GM23338 (cell line): ENCODE measurements at regions not wholly inside any gene's neighbourhood (a gene's known extent, or its start where the extent isn't known, plus 50 kb on each side); places are given as distances from the start of the nearest gene placed in this dataset.

Experiments
- ATAC-seq: fragments of 200-7000 bp; cut with Tn5 transposase; 3 replicates; pipeline ENCODE4 v1.9.1; 2020
- DNase-seq: peaks from one replicate; pipeline ENCODE4 v3.0.0-alpha.2; 2015; ENCODE audit warnings: low spot score
- H2AFZ ChIP-seq: fragments of 200-600 bp; sonication (generic); 2 replicates; pipeline ENCODE4 v1.8.0; 2016; ENCODE audit warnings: antibody characterized with exemption, mild to moderate bottlenecking, moderate library complexity
- H3F3A ChIP-seq: fragments of 200-600 bp; sonication (generic); replicated peaks from 2 replicates; pipeline ENCODE4 v1.8.0; 2017; ENCODE audit warnings: antibody characterized with exemption, mixed run types, low read depth
- H3K27ac ChIP-seq: fragments of 200-600 bp; sonication (generic); 2 replicates; pipeline ENCODE4 v1.6.1; 2016; ENCODE audit warnings: low read depth
- H3K27me3 ChIP-seq: fragments of 200-600 bp; sonication (generic); 2 replicates; pipeline ENCODE4 v1.8.0; 2016; ENCODE audit warnings: mild to moderate bottlenecking, mixed run types, moderate library complexity; ENCODE audit not compliant: insufficient read depth
- H3K36me3 ChIP-seq: fragments of 200-600 bp; sonication (generic); 2 replicates; pipeline ENCODE4 v1.8.0; 2016; ENCODE audit warnings: mild to moderate bottlenecking; ENCODE audit not compliant: insufficient read depth
- H3K4me1 ChIP-seq: fragments of 200-600 bp; sonication (generic); 2 replicates; pipeline ENCODE4 v1.8.0; 2016; ENCODE audit warnings: mild to moderate bottlenecking, moderate library complexity; ENCODE audit not compliant: insufficient read depth
- H3K4me2 ChIP-seq: fragments of 200-600 bp; sonication (generic); 2 replicates; pipeline ENCODE4 v1.7.1; 2017; ENCODE audit warnings: mixed run types
- H3K4me3 ChIP-seq: fragments of 200-600 bp; sonication (generic); 2 replicates; pipeline ENCODE4 v1.6.1; 2016; ENCODE audit warnings: mixed run types
- H3K79me2 ChIP-seq: fragments of 200-600 bp; sonication (generic); replicated peaks from 2 replicates; pipeline ENCODE4 v1.8.0; 2017; ENCODE audit warnings: mild to moderate bottlenecking; ENCODE audit not compliant: insufficient read depth
- H3K9me2 ChIP-seq: fragments of 200-600 bp; sonication (generic); 2 replicates; pipeline ENCODE4 v1.8.0; 2017; ENCODE audit not compliant: insufficient read depth
- H4K20me1 ChIP-seq: fragments of 200-600 bp; sonication (generic); replicated peaks from 2 replicates; pipeline ENCODE4 v1.8.0; 2017; ENCODE audit warnings: mild to moderate bottlenecking; ENCODE audit not compliant: insufficient read depth
- H3K27ac Mint-ChIP-seq: 2 replicates; pipeline ENCODE4 v1.8.0; 2020; ENCODE audit warnings: inconsistent platforms, mild to moderate bottlenecking, moderate library complexity, mixed read lengths
- H3K27me3 Mint-ChIP-seq: 3 replicates; pipeline ENCODE4 v1.8.0; 2022; ENCODE audit warnings: low read depth, mild to moderate bottlenecking, moderate library complexity, mixed read lengths, inconsistent platforms; ENCODE audit not compliant: insufficient read depth, poor library complexity
- H3K36me3 Mint-ChIP-seq: 3 replicates; pipeline ENCODE4 v1.8.0; 2021; ENCODE audit warnings: low read depth, mild to moderate bottlenecking, inconsistent platforms, moderate library complexity, mixed read lengths
- H3K4me1 Mint-ChIP-seq: 3 replicates; pipeline ENCODE4 v1.8.0; 2020; ENCODE audit warnings: mild to moderate bottlenecking, inconsistent platforms, mixed read lengths
- H3K4me3 Mint-ChIP-seq: 3 replicates; pipeline ENCODE4 v1.8.0; 2021; ENCODE audit warnings: moderate library complexity, mild to moderate bottlenecking, inconsistent platforms, mixed read lengths
- H3K9me3 Mint-ChIP-seq: 3 replicates; pipeline ENCODE4 v1.8.0; 2020; ENCODE audit warnings: moderate library complexity, mild to moderate bottlenecking, inconsistent platforms, mixed read lengths
- CREB1 ChIP-seq: fragments of 250-450 bp; sonication (Bioruptor Pico); IDR thresholded peaks from 2 replicates; pipeline ENCODE4 v1.5.0; 2020; ENCODE audit warnings: low read depth, mild to moderate bottlenecking, moderate library complexity
- EZH2 ChIP-seq: fragments of 200-600 bp; sonication (generic); IDR thresholded peaks from one replicate; pipeline ENCODE4 v1.8.0; 2017; ENCODE audit warnings: antibody characterized with exemption, mild to moderate bottlenecking, low read depth; ENCODE audit not compliant: unreplicated experiment
- EZH2phosphoT487 ChIP-seq: fragments of 200-600 bp; sonication (generic); IDR thresholded peaks from one replicate; pipeline ENCODE4 v1.8.1; 2018; ENCODE audit warnings: antibody characterized with exemption; ENCODE audit not compliant: unreplicated experiment
- JUNB ChIP-seq: IDR thresholded peaks from one replicate; pipeline ENCODE4 v1.6.1; 2016; ENCODE audit warnings: antibody characterized with exemption; ENCODE audit not compliant: unreplicated experiment
- NANOG ChIP-seq: IDR thresholded peaks from 2 replicates; pipeline ENCODE4 v1.6.1; 2016; ENCODE audit warnings: antibody characterized with exemption, borderline replicate concordance
- POLR2AphosphoS5 ChIP-seq: IDR thresholded peaks from 2 replicates; pipeline ENCODE4 v1.6.1; 2016; ENCODE audit warnings: antibody characterized with exemption, low read depth
- STAT1 ChIP-seq: IDR thresholded peaks from one replicate; pipeline ENCODE4 v1.6.1; 2016; ENCODE audit warnings: antibody characterized with exemption; ENCODE audit not compliant: unreplicated experiment
- ZNF114 ChIP-seq: fragments of 250-450 bp; sonication (Bioruptor Pico); IDR thresholded peaks from 2 replicates; pipeline ENCODE4 v1.5.0; 2020; ENCODE audit warnings: mild to moderate bottlenecking, moderate library complexity
- ZNF331 ChIP-seq: fragments of 250-450 bp; sonication (Bioruptor Pico); IDR thresholded peaks from 2 replicates; pipeline ENCODE4 v1.5.0; 2020; ENCODE audit warnings: low read depth, mild to moderate bottlenecking, moderate library complexity
- TF ChIP-seq, protein P1 (sequence below), 2 experiments: fragments of 200-600 bp in 1 of 2; sonication (generic) in 1 of 2; conservative IDR thresholded peaks; 2 replicates each; pipeline versions ENCODE4 v1.5.1 to v1.6.1; 2016 to 2017; ENCODE audit warnings: antibody characterized with exemption in 2 of 2, low read depth in 2 of 2, mild to moderate bottlenecking in 2 of 2, moderate library complexity in 1 of 2
- TF ChIP-seq, protein P2 (sequence below): IDR thresholded peaks from 2 replicates; pipeline ENCODE4 v1.6.1; 2016; ENCODE audit warnings: antibody characterized with exemption
- TF ChIP-seq, protein P3 (sequence below): IDR thresholded peaks from one replicate; pipeline ENCODE4 v1.6.1; 2018; ENCODE audit warnings: antibody characterized with exemption; ENCODE audit not compliant: unreplicated experiment
- TF ChIP-seq, protein P4 (sequence below): fragments of 250-450 bp; sonication (Bioruptor Pico); IDR thresholded peaks from 2 replicates; pipeline ENCODE4 v1.5.0; 2020; ENCODE audit warnings: mild to moderate bottlenecking, moderate library complexity

DNA sequence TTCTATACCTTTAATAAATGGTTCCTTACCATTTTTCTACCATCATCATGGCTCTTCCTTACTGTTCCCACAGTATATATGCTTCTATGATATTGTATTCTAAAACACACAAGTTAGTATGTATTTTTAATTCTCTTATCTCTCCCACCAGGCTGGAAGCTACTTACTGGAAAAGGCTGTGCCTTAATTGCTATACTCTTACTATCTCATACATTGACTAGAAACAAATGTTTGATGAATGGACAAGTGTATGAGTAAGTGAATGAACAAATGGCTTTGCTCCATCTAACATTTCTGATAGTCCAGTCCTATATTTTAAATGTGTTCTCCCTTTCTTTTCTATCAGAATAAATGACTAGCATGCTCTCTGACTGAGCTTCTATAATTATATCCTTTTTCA lies 320.8 kb upstream of the RASGEF1B start:
- H3K4me1 ChIP-seq, result no peaks in the 10 kb centered on the region
- TF ChIP-seq, protein P1, sequence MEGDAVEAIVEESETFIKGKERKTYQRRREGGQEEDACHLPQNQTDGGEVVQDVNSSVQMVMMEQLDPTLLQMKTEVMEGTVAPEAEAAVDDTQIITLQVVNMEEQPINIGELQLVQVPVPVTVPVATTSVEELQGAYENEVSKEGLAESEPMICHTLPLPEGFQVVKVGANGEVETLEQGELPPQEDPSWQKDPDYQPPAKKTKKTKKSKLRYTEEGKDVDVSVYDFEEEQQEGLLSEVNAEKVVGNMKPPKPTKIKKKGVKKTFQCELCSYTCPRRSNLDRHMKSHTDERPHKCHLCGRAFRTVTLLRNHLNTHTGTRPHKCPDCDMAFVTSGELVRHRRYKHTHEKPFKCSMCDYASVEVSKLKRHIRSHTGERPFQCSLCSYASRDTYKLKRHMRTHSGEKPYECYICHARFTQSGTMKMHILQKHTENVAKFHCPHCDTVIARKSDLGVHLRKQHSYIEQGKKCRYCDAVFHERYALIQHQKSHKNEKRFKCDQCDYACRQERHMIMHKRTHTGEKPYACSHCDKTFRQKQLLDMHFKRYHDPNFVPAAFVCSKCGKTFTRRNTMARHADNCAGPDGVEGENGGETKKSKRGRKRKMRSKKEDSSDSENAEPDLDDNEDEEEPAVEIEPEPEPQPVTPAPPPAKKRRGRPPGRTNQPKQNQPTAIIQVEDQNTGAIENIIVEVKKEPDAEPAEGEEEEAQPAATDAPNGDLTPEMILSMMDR (conservative IDR thresholded peaks at IDR 0.05; ENCODE audit: low read depth in 2 of 2), result no peak
- TF ChIP-seq NANOG (no peak), CREB1 (CRISPR knock-in tag) (no peak), ZNF331 (CRISPR knock-in tag) (no peak), ZNF114 (no peak), STAT1 (no peak), POLR2AphosphoS5 (no peak), EZH2 (no peak), EZH2phosphoT487 (no peak), JUNB (no peak)
- TF ChIP-seq, protein P2, sequence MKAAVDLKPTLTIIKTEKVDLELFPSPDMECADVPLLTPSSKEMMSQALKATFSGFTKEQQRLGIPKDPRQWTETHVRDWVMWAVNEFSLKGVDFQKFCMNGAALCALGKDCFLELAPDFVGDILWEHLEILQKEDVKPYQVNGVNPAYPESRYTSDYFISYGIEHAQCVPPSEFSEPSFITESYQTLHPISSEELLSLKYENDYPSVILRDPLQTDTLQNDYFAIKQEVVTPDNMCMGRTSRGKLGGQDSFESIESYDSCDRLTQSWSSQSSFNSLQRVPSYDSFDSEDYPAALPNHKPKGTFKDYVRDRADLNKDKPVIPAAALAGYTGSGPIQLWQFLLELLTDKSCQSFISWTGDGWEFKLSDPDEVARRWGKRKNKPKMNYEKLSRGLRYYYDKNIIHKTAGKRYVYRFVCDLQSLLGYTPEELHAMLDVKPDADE, result no peak
- TF ChIP-seq, protein P3, sequence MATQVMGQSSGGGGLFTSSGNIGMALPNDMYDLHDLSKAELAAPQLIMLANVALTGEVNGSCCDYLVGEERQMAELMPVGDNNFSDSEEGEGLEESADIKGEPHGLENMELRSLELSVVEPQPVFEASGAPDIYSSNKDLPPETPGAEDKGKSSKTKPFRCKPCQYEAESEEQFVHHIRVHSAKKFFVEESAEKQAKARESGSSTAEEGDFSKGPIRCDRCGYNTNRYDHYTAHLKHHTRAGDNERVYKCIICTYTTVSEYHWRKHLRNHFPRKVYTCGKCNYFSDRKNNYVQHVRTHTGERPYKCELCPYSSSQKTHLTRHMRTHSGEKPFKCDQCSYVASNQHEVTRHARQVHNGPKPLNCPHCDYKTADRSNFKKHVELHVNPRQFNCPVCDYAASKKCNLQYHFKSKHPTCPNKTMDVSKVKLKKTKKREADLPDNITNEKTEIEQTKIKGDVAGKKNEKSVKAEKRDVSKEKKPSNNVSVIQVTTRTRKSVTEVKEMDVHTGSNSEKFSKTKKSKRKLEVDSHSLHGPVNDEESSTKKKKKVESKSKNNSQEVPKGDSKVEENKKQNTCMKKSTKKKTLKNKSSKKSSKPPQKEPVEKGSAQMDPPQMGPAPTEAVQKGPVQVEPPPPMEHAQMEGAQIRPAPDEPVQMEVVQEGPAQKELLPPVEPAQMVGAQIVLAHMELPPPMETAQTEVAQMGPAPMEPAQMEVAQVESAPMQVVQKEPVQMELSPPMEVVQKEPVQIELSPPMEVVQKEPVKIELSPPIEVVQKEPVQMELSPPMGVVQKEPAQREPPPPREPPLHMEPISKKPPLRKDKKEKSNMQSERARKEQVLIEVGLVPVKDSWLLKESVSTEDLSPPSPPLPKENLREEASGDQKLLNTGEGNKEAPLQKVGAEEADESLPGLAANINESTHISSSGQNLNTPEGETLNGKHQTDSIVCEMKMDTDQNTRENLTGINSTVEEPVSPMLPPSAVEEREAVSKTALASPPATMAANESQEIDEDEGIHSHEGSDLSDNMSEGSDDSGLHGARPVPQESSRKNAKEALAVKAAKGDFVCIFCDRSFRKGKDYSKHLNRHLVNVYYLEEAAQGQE, result no peak
- TF ChIP-seq, protein P4, sequence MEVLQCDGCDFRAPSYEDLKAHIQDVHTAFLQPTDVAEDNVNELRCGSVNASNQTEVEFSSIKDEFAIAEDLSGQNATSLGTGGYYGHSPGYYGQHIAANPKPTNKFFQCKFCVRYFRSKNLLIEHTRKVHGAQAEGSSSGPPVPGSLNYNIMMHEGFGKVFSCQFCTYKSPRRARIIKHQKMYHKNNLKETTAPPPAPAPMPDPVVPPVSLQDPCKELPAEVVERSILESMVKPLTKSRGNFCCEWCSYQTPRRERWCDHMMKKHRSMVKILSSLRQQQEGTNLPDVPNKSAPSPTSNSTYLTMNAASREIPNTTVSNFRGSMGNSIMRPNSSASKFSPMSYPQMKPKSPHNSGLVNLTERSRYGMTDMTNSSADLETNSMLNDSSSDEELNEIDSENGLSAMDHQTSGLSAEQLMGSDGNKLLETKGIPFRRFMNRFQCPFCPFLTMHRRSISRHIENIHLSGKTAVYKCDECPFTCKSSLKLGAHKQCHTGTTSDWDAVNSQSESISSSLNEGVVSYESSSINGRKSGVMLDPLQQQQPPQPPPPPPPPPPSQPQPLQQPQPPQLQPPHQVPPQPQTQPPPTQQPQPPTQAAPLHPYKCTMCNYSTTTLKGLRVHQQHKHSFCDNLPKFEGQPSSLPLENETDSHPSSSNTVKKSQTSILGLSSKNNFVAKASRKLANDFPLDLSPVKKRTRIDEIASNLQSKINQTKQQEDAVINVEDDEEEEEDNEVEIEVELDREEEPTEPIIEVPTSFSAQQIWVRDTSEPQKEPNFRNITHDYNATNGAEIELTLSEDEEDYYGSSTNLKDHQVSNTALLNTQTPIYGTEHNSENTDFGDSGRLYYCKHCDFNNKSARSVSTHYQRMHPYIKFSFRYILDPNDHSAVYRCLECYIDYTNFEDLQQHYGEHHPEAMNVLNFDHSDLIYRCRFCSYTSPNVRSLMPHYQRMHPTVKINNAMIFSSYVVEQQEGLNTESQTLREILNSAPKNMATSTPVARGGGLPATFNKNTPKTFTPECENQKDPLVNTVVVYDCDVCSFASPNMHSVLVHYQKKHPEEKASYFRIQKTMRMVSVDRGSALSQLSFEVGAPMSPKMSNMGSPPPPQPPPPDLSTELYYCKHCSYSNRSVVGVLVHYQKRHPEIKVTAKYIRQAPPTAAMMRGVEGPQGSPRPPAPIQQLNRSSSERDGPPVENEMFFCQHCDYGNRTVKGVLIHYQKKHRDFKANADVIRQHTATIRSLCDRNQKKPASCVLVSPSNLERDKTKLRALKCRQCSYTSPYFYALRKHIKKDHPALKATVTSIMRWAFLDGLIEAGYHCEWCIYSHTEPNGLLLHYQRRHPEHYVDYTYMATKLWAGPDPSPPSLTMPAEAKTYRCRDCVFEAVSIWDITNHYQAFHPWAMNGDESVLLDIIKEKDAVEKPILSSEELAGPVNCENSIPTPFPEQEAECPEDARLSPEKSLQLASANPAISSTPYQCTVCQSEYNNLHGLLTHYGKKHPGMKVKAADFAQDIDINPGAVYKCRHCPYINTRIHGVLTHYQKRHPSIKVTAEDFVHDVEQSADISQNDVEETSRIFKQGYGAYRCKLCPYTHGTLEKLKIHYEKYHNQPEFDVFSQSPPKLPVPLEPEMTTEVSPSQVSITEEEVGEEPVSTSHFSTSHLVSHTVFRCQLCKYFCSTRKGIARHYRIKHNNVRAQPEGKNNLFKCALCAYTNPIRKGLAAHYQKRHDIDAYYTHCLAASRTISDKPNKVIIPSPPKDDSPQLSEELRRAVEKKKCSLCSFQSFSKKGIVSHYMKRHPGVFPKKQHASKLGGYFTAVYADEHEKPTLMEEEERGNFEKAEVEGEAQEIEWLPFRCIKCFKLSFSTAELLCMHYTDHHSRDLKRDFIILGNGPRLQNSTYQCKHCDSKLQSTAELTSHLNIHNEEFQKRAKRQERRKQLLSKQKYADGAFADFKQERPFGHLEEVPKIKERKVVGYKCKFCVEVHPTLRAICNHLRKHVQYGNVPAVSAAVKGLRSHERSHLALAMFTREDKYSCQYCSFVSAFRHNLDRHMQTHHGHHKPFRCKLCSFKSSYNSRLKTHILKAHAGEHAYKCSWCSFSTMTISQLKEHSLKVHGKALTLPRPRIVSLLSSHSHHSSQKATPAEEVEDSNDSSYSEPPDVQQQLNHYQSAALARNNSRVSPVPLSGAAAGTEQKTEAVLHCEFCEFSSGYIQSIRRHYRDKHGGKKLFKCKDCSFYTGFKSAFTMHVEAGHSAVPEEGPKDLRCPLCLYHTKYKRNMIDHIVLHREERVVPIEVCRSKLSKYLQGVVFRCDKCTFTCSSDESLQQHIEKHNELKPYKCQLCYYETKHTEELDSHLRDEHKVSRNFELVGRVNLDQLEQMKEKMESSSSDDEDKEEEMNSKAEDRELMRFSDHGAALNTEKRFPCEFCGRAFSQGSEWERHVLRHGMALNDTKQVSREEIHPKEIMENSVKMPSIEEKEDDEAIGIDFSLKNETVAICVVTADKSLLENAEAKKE, result no peak
- H3K27ac ChIP-seq, result no peak overlapping the region
- H3K27ac Mint-ChIP-seq, result no peak overlapping the region
- ATAC-seq, result no peak
- no peak overlapping the region for H3K4me3 ChIP-seq
- H3K4me1 Mint-ChIP-seq, result no peaks in the 10 kb centered on the region
- DNase-seq, result no peak
- H3K27me3 Mint-ChIP-seq, result peaks cover 3% of the 10 kb centered on the region
- H2AFZ ChIP-seq, result no peak overlapping the region
- no peak overlapping the region for H3K4me2 ChIP-seq
- no peaks in the 10 kb centered on the region for H3K9me3 Mint-ChIP-seq
- no peaks in the 10 kb centered on the region for H3K36me3 ChIP-seq
- no peaks in the 10 kb centered on the region for H3K27me3 ChIP-seq
- no peaks in the 10 kb centered on the region for H4K20me1 ChIP-seq
- H3K4me3 Mint-ChIP-seq, result no peak overlapping the region
- no peaks in the 10 kb centered on the region for H3F3A ChIP-seq
- H3K79me2 ChIP-seq, result no peaks in the 10 kb centered on the region
- peaks cover 5% of the 10 kb centered on the region for H3K9me2 ChIP-seq
- no peaks in the 10 kb centered on the region for H3K36me3 Mint-ChIP-seq
